ENCODE measurements at regions not wholly inside any gene's neighbourhood (a gene's known extent, or its start where the extent isn't known, plus 50 kb on each side); places are given as distances from the start of the nearest gene placed in this dataset.

DNA sequence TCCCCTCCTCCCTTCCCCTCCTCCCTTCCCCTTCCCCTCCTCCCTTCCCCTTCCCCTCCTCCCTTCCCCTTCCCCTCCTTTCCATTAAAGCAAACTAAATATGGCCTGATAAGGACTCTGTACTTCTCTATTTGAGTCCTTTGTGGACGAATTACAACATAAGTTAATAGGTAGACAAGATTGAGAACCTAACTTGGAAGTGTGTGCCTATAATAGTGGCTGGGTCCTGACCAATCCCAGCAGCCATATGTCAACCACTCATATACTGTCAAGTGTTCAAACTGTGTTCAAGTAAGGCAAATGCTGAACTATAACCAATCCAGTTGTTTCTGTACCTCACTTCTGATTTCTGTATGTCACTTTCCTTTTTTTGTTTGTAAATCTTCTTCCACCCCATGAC is 97.1 kb upstream of the RBMS1 start:
- POLR2A ChIA-PET = no interaction called here
- no peak for DNase-seq (ENCODE audit: low read depth in 1 of 2, low spot score in 1 of 2)

DNA sequence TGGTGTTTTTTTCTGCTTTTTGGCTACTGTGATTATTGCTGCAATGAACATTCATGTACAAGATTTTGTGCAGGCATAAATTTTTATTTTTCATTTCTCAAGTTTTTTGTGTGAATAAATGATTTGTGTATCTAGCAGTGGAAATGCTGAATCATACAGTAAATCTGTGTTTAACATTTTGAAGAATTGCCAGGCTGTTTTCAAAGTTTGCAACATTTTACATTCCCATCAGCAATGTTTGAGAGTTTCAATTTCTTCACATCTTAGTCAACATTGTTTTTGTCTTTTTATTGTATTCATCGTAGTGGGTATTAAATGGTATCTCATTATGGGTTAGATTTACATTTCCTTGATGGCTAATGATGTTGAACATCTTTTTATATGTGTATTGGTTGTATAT is 98.8 kb upstream of the RBMS1 start:
- Histone ChIP-seq H3K4me2 (no peak overlapping the region), H3K27ac (no peak overlapping the region), H3K4me3 (no peak overlapping the region), H3K9me3 (no peaks in the 10 kb centered on the region), H3K4me1 (no peaks in the 10 kb centered on the region)
- FAIRE-seq = no peak
- TF ChIP-seq TFCP2L1 (CRISPR knock-in tag; IDR thresholded peaks at IDR 0.05) (no peak), GATA3 (IDR thresholded peaks at IDR 0.05; ENCODE audit: borderline replicate concordance) (no peak), CBX2 (IDR thresholded peaks at IDR 0.05; ENCODE audit: borderline replicate concordance, low read depth) (no peak), NFE2L2 (conservative IDR thresholded peaks at IDR 0.05; ENCODE audit: low read length) (no peak), POLR2A (IDR thresholded peaks at IDR 0.05; ENCODE audit: low read length) (no peak), NPAS2 (CRISPR knock-in tag; IDR thresholded peaks at IDR 0.05; ENCODE audit: borderline replicate concordance) (no peak), MYC (IDR thresholded peaks at IDR 0.05; ENCODE audit: borderline replicate concordance, low read length) (no peak), POLR2AphosphoS2 (conservative IDR thresholded peaks at IDR 0.05; ENCODE audit: low read length) (no peak), MAFK (IDR thresholded peaks at IDR 0.05; ENCODE audit: partially characterized antibody) (no peak), KDM5A (IDR thresholded peaks at IDR 0.05) (no peak), ZNF302 (CRISPR knock-in tag; IDR thresholded peaks at IDR 0.05) (no peak), HEYL (CRISPR knock-in tag; IDR thresholded peaks at IDR 0.05) (no peak), CHD4 (IDR thresholded peaks at IDR 0.05; ENCODE audit: borderline replicate concordance) (no peak), BHLHE40 (IDR thresholded peaks at IDR 0.05; ENCODE audit: low read depth, low read length) (no peak), ZFP36 (IDR thresholded peaks at IDR 0.05; ENCODE audit: borderline replicate concordance, partially characterized antibody) (no peak)
- TF ChIP-seq, protein P1, sequence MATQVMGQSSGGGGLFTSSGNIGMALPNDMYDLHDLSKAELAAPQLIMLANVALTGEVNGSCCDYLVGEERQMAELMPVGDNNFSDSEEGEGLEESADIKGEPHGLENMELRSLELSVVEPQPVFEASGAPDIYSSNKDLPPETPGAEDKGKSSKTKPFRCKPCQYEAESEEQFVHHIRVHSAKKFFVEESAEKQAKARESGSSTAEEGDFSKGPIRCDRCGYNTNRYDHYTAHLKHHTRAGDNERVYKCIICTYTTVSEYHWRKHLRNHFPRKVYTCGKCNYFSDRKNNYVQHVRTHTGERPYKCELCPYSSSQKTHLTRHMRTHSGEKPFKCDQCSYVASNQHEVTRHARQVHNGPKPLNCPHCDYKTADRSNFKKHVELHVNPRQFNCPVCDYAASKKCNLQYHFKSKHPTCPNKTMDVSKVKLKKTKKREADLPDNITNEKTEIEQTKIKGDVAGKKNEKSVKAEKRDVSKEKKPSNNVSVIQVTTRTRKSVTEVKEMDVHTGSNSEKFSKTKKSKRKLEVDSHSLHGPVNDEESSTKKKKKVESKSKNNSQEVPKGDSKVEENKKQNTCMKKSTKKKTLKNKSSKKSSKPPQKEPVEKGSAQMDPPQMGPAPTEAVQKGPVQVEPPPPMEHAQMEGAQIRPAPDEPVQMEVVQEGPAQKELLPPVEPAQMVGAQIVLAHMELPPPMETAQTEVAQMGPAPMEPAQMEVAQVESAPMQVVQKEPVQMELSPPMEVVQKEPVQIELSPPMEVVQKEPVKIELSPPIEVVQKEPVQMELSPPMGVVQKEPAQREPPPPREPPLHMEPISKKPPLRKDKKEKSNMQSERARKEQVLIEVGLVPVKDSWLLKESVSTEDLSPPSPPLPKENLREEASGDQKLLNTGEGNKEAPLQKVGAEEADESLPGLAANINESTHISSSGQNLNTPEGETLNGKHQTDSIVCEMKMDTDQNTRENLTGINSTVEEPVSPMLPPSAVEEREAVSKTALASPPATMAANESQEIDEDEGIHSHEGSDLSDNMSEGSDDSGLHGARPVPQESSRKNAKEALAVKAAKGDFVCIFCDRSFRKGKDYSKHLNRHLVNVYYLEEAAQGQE (IDR thresholded peaks at IDR 0.05) = no peak
- TF ChIP-seq, protein P2, sequence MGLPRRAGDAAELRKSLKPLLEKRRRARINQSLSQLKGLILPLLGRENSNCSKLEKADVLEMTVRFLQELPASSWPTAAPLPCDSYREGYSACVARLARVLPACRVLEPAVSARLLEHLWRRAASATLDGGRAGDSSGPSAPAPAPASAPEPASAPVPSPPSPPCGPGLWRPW (IDR thresholded peaks at IDR 0.05) = no peak
- 67% methylated on average over 1 of the region's 1 CpG for WGBS (ENCODE audit: missing lambda C conversion rate)
- DNase-seq (ENCODE audit: low read depth in 1 of 2, low spot score in 1 of 2) = no peak
- POLR2A ChIA-PET = no interaction called here
- CTCF ChIA-PET = interaction anchor here (0.6 to 1.6 kb wide), 2 partner anchors 12 to 343 kb away, joined by 3 read pairs; no protein-coding TSS in a partner anchor
- ATAC-seq = no peak

More for the DNA sequence above, 97.1 kb upstream of the RBMS1 start:
- no peak overlapping the region for H3K4me2 ChIP-seq
- TF ChIP-seq HEYL (CRISPR knock-in tag; IDR thresholded peaks at IDR 0.05) = no peak
- TF ChIP-seq KDM1A (IDR thresholded peaks at IDR 0.05; ENCODE audit: low read depth) = no peak
- TF ChIP-seq FOSL2 (IDR thresholded peaks at IDR 0.05) = no peak
- TF ChIP-seq FOSL2 (CRISPR knock-in tag; IDR thresholded peaks at IDR 0.05) = no peak
- no peak for TF ChIP-seq CEBPB (IDR thresholded peaks at IDR 0.05)
- TF ChIP-seq NPAS2 (CRISPR knock-in tag; IDR thresholded peaks at IDR 0.05; ENCODE audit: borderline replicate concordance) = no peak
- WGBS (ENCODE audit: missing lambda C conversion rate) = 17% methylated on average over 1 of the region's 1 CpG
- H3K4me3 ChIP-seq = no peak overlapping the region
- H3K27ac ChIP-seq = 0 out of 6 replicates have a peak overlapping the region, but pooled peaks of 1 of the 2 experiments have one; percentile 22
- H3K9me3 ChIP-seq = no peaks in the 10 kb centered on the region
- CTCF ChIA-PET = no interaction called here
- ATAC-seq (no peak; a peak in 3 of 6 replicates), FAIRE-seq (no peak)
- H3K4me1 ChIP-seq = no peaks in the 10 kb centered on the region

DNA sequence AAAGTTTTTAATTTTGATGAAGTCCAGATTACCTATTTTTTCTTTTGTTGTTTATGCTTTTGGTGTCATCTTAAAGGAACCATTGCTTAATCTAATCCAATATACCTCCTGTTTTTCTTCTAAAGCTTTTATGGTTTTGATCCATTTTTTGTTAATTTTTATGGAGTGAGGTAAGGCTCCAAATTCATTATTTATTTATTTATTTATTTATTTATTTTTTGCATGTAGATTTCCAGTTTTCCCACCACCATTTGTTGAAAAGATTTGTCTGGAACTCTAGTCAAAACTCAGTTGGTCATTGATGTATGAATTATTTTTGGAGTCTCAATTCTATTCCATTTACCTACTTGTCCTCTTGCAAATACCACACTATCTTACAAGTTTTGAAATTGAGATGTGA is 99.4 kb upstream of the RBMS1 start:
- no peak for DNase-seq (ENCODE audit: low read depth in 1 of 2, low spot score in 1 of 2)
- ChIA-PET POLR2A (no interaction called here), CTCF (no interaction called here)
- no peak overlapping the region for H3K27ac ChIP-seq
- ATAC-seq = no peak
- no peaks in the 10 kb centered on the region for H3K4me1 ChIP-seq
- no peak for TF ChIP-seq JUNB (IDR thresholded peaks at IDR 0.05)
- no peak for TF ChIP-seq ZSCAN20 (CRISPR knock-in tag; IDR thresholded peaks at IDR 0.05)
- 0 out of 2 replicates have a peak, but pooled peaks have one; percentile 21 for TF ChIP-seq ZC3H11A (IDR thresholded peaks at IDR 0.05)
- TF ChIP-seq, protein P3, sequence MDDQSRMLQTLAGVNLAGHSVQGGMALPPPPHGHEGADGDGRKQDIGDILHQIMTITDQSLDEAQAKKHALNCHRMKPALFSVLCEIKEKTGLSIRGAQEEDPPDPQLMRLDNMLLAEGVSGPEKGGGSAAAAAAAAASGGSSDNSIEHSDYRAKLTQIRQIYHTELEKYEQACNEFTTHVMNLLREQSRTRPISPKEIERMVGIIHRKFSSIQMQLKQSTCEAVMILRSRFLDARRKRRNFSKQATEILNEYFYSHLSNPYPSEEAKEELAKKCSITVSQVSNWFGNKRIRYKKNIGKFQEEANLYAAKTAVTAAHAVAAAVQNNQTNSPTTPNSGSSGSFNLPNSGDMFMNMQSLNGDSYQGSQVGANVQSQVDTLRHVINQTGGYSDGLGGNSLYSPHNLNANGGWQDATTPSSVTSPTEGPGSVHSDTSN (IDR thresholded peaks at IDR 0.05) = no peak
- no peak for FAIRE-seq
- no peak overlapping the region for H3K4me3 ChIP-seq
- H3K4me2 ChIP-seq = no peak overlapping the region
- H3K9me3 ChIP-seq = no peaks in the 10 kb centered on the region
